Esophagus (tissue), 2 donors: ENCODE measurements at regions not wholly inside any gene's neighbourhood (a gene's known extent, or its start where the extent isn't known, plus 50 kb on each side); places are given as distances from the start of the nearest gene placed in this dataset.

Source experiments
- H3K27ac ChIP-seq, 2 donors: one replicate each; pipeline ENCODE4 v1.5.1; 2013; ENCODE audit warnings: low read depth in 2 of 2, mild to moderate bottlenecking in 2 of 2, inconsistent platforms in 1 of 2, low read length in 1 of 2, moderate library complexity in 1 of 2
- H3K27me3 ChIP-seq, 2 donors: one replicate each; pipeline ENCODE4 v1.6.1; 2013; ENCODE audit warnings: low read length in 2 of 2, control low read depth in 1 of 2, mild to moderate bottlenecking in 1 of 2; ENCODE audit not compliant: insufficient read depth in 2 of 2, control insufficient read depth in 1 of 2
- H3K36me3 ChIP-seq, 2 donors: one replicate each; pipeline ENCODE4 v1.6.1; 2013; ENCODE audit warnings: low read length in 1 of 2; ENCODE audit not compliant: control insufficient read depth in 2 of 2, insufficient read depth in 2 of 2
- H3K4me1 ChIP-seq, 2 donors: one replicate each; pipeline ENCODE4 v1.6.1; 2013; ENCODE audit warnings: low read length in 1 of 2; ENCODE audit not compliant: control insufficient read depth in 2 of 2, insufficient read depth in 2 of 2
- H3K4me3 ChIP-seq, 2 donors: one replicate each; pipeline ENCODE4 v1.5.1; 2013; ENCODE audit warnings: low read length in 2 of 2, mild to moderate bottlenecking in 2 of 2, low read depth in 1 of 2, moderate library complexity in 1 of 2
- H3K9me3 ChIP-seq, 2 donors: one replicate each; pipeline ENCODE4 v1.6.1; 2013; ENCODE audit warnings: mild to moderate bottlenecking in 2 of 2, low read depth in 1 of 2, low read length in 1 of 2, moderate library complexity in 1 of 2; ENCODE audit not compliant: control insufficient read depth in 2 of 2, insufficient read depth in 1 of 2
- WGBS, 2 donors: extraction: QIAGEN DNeasy Blood & Tissue Kit; methylation state at CpG; one replicate each; pipeline ENCODE4 v1.1.7; 2013; 5-methylcytosine and 5-hydroxymethylcytosine counted together
- donor health status: healthy with polysubstance abuse.
- donor health status: Bipolar disorder and iron deficiency.

DNA sequence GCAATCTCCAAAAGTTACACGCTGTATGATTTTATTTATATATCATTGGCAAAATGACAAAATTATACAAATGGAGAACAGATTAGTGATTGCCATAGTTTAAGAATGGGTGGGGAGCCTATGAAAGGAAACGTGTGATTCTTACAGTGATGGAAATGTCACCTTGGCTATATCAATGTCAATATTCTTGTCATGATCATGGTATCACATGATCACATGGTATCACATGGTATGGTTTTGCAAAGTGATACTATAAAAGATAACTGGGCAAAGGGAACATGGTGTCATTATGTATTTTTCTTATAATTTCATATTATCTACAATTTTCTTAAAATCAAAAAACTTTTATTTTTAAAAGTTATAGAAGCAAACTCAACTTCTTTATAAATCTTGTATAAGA, 606.2 kb upstream of the ZEB2 start:
- no peaks in the 10 kb centered on the region for H3K36me3 ChIP-seq
- H3K9me3 ChIP-seq: no peaks in the 10 kb centered on the region
- H3K27me3 ChIP-seq: no peaks in the 10 kb centered on the region
- H3K4me3 ChIP-seq: no peak overlapping the region
- H3K4me1 ChIP-seq: no peaks in the 10 kb centered on the region
- H3K27ac ChIP-seq: no peak overlapping the region
- 67 to 83% methylated on average over 2 of the region's 2 CpGs for WGBS, 2 donors

DNA sequence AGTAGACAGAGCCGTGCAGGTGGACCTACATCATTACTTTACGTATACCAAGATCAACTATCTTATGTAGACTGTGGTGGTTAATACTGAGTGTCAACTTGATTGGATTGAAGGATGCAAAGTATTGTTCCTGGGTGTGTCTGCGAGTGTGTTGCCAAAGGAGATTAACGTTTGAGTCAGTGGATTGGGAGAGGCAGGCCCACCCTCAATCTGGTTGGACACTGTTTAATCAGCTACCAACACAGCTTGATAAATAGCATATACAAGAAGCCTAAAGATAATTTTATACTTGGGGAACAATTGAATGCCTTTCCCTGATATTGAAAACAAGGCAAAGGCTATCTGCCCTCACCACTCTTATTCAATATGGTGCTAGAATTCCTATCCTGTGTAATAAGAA, 604.2 kb upstream of the ZEB2 start:
- Histone ChIP-seq H3K9me3 (no peaks in the 10 kb centered on the region), H3K4me3 (no peak overlapping the region), H3K36me3 (no peaks in the 10 kb centered on the region), H3K4me1 (no peaks in the 10 kb centered on the region), H3K27ac (no peak overlapping the region), H3K27me3 (no peaks in the 10 kb centered on the region)
- 81 to 89% methylated on average over 4 of the region's 4 CpGs for WGBS, 2 donors

GRCh38 chr2:145123606-145124005, 603.7 kb upstream of the ZEB2 start:
- Histone ChIP-seq H3K4me1 (no peaks in the 10 kb centered on the region), H3K27me3 (no peaks in the 10 kb centered on the region), H3K4me3 (no peak overlapping the region), H3K36me3 (no peaks in the 10 kb centered on the region), H3K9me3 (no peaks in the 10 kb centered on the region), H3K27ac (no peak overlapping the region)
- 81 to 87% methylated on average over 2 of the region's 2 CpGs for WGBS, 2 donors

- Histone ChIP-seq H3K4me1 (no peaks in the 10 kb centered on the region), H3K36me3 (no peaks in the 10 kb centered on the region), H3K4me3 (no peak overlapping the region), H3K27ac (no peak overlapping the region), H3K9me3 (no peaks in the 10 kb centered on the region), H3K27me3 (no peaks in the 10 kb centered on the region)
- WGBS, 2 donors: 86 to 89% methylated on average over 1 of the region's 1 CpG
Measured at GRCh38 chr2:145119225-145119624, 599.3 kb upstream of the ZEB2 start.

GRCh38 chr2:145116834-145117725, 597.2 kb upstream of the ZEB2 start:
- Histone ChIP-seq H3K27me3 (no peaks in the 10 kb centered on the region), H3K4me3 (no peak overlapping the region), H3K9me3 (no peaks in the 10 kb centered on the region), H3K4me1 (no peaks in the 10 kb centered on the region), H3K36me3 (no peaks in the 10 kb centered on the region), H3K27ac (no peak overlapping the region)
- 55 to 66% methylated on average over 5 of the region's 5 CpGs for WGBS, 2 donors

DNA sequence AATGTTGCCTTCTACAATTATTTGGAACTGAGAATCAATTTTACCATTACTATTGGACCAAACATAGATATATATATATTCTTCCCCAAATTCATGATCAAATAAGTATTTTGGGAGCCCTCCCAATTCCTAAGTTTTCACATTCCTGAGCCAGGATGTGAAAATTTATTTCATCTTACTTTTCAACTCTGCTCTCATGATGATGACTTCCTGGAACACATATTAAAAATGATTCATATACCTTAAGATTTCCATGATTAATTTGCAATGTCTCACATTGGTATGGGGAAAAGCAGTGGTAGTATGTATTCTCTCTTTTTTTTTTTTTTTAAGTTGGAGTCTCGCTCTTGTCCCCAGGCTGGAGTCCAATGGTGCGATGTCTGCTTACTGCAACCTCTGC, 596.1 kb upstream of the ZEB2 start:
- Histone ChIP-seq H3K27ac (no peak overlapping the region), H3K9me3 (no peaks in the 10 kb centered on the region), H3K4me1 (no peaks in the 10 kb centered on the region), H3K27me3 (no peaks in the 10 kb centered on the region), H3K36me3 (no peaks in the 10 kb centered on the region), H3K4me3 (no peak overlapping the region)
- WGBS, 2 donors: 90 to 95% methylated on average over 2 of the region's 2 CpGs

- 21 to 52% methylated on average over 2 of the region's 2 CpGs for WGBS, 2 donors
- Histone ChIP-seq H3K36me3 (no peaks in the 10 kb centered on the region), H3K9me3 (no peaks in the 10 kb centered on the region), H3K4me3 (no peak overlapping the region), H3K27ac (no peak overlapping the region), H3K4me1 (no peaks in the 10 kb centered on the region), H3K27me3 (no peaks in the 10 kb centered on the region)
Measured at GRCh38 chr2:145114726-145115125, 594.8 kb upstream of the ZEB2 start.

DNA sequence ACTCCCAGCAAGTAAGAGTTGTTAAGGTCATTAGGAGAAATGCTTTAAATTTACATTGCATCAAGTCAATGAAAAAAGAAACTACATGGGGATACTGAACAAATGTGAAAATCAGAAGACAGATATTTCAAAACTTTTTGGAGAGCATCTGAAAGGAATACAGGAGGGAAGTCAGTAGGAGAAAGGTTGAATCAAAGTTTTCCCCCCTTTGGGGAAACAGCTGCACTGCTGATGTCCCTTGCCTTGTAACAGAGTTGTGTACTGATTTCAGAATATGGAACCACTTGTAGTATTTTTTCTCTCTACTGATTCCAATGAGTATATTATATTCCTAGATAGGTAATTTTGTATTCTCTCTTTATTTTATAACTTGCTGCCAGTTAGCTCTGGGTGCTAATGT, 592.5 kb upstream of the ZEB2 start:
- no peaks in the 10 kb centered on the region for H3K36me3 ChIP-seq
- H3K4me3 ChIP-seq: no peak overlapping the region
- no peak overlapping the region for H3K27ac ChIP-seq

GRCh38 chr2:145110668-145111356, 590.9 kb upstream of the ZEB2 start:
- no peaks in the 10 kb centered on the region for H3K27me3 ChIP-seq
- H3K4me3 ChIP-seq: no peak overlapping the region
- no peaks in the 10 kb centered on the region for H3K9me3 ChIP-seq
- no peaks in the 10 kb centered on the region for H3K4me1 ChIP-seq
- WGBS, 2 donors: 86% methylated on average over 3 of the region's 3 CpGs
- H3K36me3 ChIP-seq: no peaks in the 10 kb centered on the region
- H3K27ac ChIP-seq: no peak overlapping the region

More for the DNA sequence above, 592.5 kb upstream of the ZEB2 start:
- no peaks in the 10 kb centered on the region for H3K4me1 ChIP-seq
- H3K27me3 ChIP-seq: no peaks in the 10 kb centered on the region
- no peaks in the 10 kb centered on the region for H3K9me3 ChIP-seq
